T-helper 17 cell (primary cell): ENCODE measurements at regions not wholly inside any gene's neighbourhood (a gene's known extent, or its start where the extent isn't known, plus 50 kb on each side); places are given as distances from the start of the nearest gene placed in this dataset.
"Not testable (repeated sequence)": the region's sequence is repeated elsewhere in the genome, so short reads cannot be mapped to it uniquely, and the experiment has no call there.

ENCODE experiments used
- ATAC-seq: fragments of 150-1000 bp; cut with Tn5 transposase; 2 replicates; pipeline ENCODE4 v1.10.0; 2021; ENCODE audit warnings: mild to moderate bottlenecking, moderate library complexity
- DNase-seq, 3 donors: peaks; one replicate each; pipeline versions ENCODE4 v3.0.0 to v3.0.0-alpha.2; 2020 to 2021
- H3K9me3 ChIP-seq: one replicate; pipeline ENCODE4 v1.7.0; 2013; ENCODE audit warnings: low read length, mild to moderate bottlenecking; ENCODE audit not compliant: control insufficient read depth, poor library complexity, severe bottlenecking
- H3K27ac Mint-ChIP-seq: one replicate; pipeline ENCODE4 v1.8.0; 2022; ENCODE audit warnings: mild to moderate bottlenecking, moderate library complexity, mixed read lengths
- H3K27me3 Mint-ChIP-seq: one replicate; pipeline ENCODE4 v1.8.0; 2022; ENCODE audit warnings: mixed read lengths
- H3K36me3 Mint-ChIP-seq: one replicate; pipeline ENCODE4 v1.8.0; 2022; ENCODE audit warnings: low read depth, mixed read lengths
- H3K4me1 Mint-ChIP-seq: one replicate; pipeline ENCODE4 v1.8.0; 2022; ENCODE audit warnings: mild to moderate bottlenecking, mixed read lengths
- H3K4me3 Mint-ChIP-seq: one replicate; pipeline ENCODE4 v1.8.0; 2022; ENCODE audit warnings: mild to moderate bottlenecking, moderate library complexity, mixed read lengths

DNA sequence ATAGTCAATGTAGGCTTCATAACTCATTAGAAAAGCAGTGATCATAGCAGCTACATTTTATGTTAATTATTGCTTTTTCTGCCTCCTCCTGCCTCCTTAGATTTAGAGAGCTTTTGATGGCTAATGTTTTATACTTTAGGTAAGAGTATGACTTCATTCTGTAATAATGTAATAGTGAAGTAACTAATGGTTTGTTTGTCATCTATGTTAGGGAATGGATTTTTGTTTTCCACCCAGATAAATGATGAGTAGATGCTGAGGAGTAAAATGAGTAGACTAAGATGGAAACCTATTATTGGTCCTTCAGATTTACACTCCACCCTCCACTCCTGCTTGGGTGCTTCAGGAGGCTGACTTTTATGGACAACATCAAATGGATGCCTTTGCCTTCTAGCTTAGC is 170.6 kb downstream of the CTH start:
- Mint-ChIP-seq H3K4me3 (no peak overlapping the region), H3K36me3 (no peaks in the 10 kb centered on the region), H3K4me1 (no peaks in the 10 kb centered on the region), H3K27me3 (no peaks in the 10 kb centered on the region), H3K27ac (no peak overlapping the region)
- DNase-seq = no peak
- ATAC-seq = no peak
- H3K9me3 ChIP-seq = no peaks in the 10 kb centered on the region

DNA sequence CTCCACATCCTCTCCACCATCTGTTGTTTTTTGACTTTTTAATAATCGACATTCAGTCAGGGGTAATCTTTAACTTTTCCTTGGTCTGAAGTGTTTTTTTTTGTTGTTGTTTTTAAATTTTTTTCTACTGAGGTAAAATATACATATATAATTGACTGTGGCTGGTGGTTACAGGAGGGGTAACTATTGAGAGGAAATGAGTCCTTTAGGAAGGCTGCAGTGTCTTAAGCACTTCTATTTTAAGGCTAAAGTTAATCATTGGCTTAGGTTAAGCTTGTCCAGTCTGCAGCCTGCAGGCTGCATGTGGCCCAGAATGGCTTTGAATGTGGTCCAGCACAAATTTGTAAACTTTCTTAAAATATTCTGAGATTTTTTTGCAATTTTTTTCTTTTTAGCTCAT is 172.5 kb downstream of the CTH start:
- H3K27me3 Mint-ChIP-seq = no peaks in the 10 kb centered on the region
- ATAC-seq = no peak

DNA sequence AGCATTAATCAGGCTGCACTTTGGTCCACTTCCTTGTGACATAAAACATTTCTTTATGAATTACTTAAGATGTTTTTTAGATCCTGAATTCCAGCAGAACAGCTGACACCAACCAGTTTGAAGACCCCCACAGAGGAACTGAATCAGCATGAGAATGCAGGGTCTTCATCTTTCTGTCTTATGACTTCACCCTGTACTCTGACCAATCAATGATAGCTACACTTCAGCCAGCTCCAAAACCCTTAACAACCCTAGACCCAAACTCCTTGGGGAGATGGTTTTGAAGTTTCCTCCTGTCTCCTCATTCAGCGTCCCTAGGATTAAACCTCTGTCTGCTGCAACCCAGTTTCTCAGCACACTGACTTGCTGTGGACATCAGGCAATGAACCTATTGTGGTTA is 175.0 kb downstream of the CTH start:
- no peak for ATAC-seq
- DNase-seq = no peak
- no peaks in the 10 kb centered on the region for H3K9me3 ChIP-seq
- H3K27ac Mint-ChIP-seq = no peak overlapping the region
- no peaks in the 10 kb centered on the region for H3K36me3 Mint-ChIP-seq
- no peak overlapping the region for H3K4me3 Mint-ChIP-seq
- H3K4me1 Mint-ChIP-seq = no peaks in the 10 kb centered on the region
- H3K27me3 Mint-ChIP-seq = no peaks in the 10 kb centered on the region

More for the DNA sequence above, 172.5 kb downstream of the CTH start:
- H3K4me3 Mint-ChIP-seq = no peak overlapping the region
- H3K4me1 Mint-ChIP-seq = no peaks in the 10 kb centered on the region
- no peak overlapping the region for H3K27ac Mint-ChIP-seq
- DNase-seq = no peak
- no peaks in the 10 kb centered on the region for H3K9me3 ChIP-seq
- H3K36me3 Mint-ChIP-seq = no peaks in the 10 kb centered on the region

DNA sequence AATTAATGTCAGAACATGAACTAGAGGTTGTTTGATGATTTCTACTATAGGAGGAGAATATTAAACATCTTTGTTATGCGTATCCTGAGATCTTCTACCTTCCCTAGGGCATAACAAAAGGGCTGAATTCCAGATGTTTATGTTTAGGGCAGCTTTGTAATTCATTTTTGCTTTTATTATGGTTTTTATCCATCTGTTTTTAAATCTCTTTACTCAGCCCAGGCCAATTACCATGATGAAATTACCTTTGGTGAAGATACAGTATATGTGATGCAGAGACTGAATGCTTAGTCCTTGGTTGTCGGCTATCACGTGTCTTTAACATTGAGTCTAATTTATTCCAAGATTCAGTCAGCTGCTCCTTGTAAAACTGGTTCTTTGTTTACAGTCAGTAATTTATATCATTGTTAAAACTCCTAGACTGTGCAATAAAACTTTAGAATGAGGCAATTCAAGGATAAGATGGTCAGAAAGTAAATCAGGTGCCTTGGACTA is 176.9 kb downstream of the CTH start:
- ATAC-seq = no peak
- H3K36me3 Mint-ChIP-seq = no peaks in the 10 kb centered on the region
- H3K9me3 ChIP-seq = no peaks in the 10 kb centered on the region
- no peak for DNase-seq
- H3K27ac Mint-ChIP-seq = no peak overlapping the region
- no peaks in the 10 kb centered on the region for H3K27me3 Mint-ChIP-seq
- no peak overlapping the region for H3K4me3 Mint-ChIP-seq
- H3K4me1 Mint-ChIP-seq = no peaks in the 10 kb centered on the region

DNA sequence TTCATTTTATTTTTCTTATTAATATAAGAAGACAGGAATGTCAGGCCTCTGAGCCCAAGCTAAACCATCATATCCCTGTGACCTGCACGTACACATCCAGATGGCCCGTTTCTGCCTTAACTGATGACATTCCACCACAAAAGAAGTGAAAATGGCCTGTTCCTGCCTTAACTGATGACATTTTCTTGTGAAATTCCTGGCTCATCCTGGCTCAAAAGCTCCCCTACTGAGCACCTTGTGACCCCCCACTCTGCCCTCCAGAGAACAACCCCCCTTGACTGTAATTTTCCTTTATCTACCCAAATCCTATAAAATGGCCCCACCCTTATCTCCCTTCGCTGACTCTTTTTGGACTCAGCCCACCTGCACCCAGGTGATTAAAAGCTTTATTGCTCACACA is 182.5 kb downstream of the CTH start:
- not testable (repeated sequence) for DNase-seq, ATAC-seq, H3K27ac Mint-ChIP-seq, H3K9me3 ChIP-seq, H3K27me3 Mint-ChIP-seq, H3K4me3 Mint-ChIP-seq, H3K4me1 Mint-ChIP-seq, H3K36me3 Mint-ChIP-seq

DNA sequence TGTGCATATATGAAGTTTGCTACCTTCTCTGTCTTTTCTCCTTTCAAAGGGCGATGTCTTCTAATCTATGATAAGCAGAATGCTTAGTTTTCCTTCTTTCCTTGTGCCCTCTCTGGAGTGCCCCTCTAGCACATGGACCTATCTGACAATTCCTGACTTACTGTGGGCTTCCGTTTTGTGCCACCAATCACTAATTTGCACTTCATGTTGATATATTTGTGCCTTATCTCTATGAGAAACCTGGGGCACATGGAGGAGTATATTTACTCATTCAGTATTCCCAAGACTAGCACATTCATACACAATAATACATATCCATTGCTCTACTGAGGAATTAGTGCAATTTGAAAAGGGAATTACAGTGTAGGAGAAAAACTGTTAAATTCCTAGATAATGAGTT is 197.7 kb downstream of the CTH start:
- H3K9me3 ChIP-seq = no peaks in the 10 kb centered on the region
- Mint-ChIP-seq H3K36me3 (no peaks in the 10 kb centered on the region), H3K27me3 (no peaks in the 10 kb centered on the region), H3K27ac (no peak overlapping the region), H3K4me1 (no peaks in the 10 kb centered on the region), H3K4me3 (no peak overlapping the region)
- ATAC-seq (no peak), DNase-seq (no peak)

DNA sequence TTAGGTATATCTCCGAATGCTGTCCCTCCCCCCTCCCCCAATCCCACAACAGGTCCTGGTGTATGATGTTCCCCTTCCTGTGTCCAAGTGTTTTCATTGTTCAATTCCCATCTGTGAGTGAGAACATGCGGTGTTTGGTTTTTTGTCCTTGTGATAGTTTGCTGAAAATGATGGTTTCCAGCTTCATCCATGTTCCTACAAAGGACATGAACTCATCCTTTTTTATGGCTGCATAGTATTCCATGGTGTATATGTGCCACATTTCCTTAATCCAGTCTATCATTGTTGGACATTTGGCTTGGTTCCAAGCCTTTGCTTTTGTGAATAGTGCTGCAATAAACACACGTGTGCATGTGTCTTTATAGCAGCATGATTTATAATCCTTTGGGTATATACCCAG is 199.1 kb downstream of the CTH start:
- H3K4me3 Mint-ChIP-seq, H3K27ac Mint-ChIP-seq, ATAC-seq, H3K27me3 Mint-ChIP-seq, H3K9me3 ChIP-seq, H3K4me1 Mint-ChIP-seq, H3K36me3 Mint-ChIP-seq, DNase-seq: not testable (repeated sequence)

DNA sequence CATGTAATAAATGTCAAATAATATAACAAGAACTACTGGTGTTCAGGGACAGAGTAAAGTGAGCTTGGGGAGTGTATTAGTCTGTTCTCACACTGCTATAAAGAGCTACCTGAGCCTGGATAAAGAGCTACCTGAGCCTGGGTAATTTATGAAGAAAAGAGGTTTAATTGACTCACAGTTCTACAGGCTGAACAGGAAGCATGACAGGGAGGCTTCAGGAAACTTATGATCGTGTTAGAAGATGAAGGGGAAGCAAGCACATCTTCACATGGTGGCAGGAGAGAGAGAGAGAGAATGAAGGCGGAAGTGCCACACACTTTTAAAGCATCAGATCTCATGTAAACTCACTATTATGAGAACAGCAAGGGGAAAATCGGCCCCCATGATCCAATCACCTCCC is 205.9 kb downstream of the CTH start:
- ATAC-seq (no peak), DNase-seq (no peak)
- no peaks in the 10 kb centered on the region for H3K9me3 ChIP-seq
- Mint-ChIP-seq H3K4me3 (no peak overlapping the region), H3K36me3 (no peaks in the 10 kb centered on the region), H3K27me3 (no peaks in the 10 kb centered on the region), H3K4me1 (no peaks in the 10 kb centered on the region), H3K27ac (no peak overlapping the region)

DNA sequence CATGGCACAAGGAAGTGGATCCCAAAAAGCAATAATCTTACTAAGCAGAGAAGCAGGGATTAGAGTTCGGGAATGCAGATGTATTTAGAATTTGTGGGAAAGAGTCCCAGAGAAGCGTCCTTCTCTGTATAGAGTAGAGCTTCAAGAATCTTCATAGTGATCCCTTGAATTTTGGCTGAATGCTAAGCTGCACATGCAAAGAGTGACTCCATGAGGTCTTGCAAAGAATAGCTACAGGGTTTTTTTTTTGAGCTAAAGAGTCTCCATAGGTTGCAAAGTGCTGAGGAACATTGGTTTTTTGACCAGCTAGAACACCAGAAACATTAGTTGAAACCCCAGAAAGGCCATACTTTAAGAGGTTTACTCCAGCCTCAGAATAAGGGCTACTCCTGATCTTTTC is 206.7 kb downstream of the CTH start:
- Mint-ChIP-seq H3K4me1 (no peaks in the 10 kb centered on the region), H3K4me3 (no peak overlapping the region), H3K27me3 (no peaks in the 10 kb centered on the region), H3K27ac (no peak overlapping the region), H3K36me3 (no peaks in the 10 kb centered on the region)
- H3K9me3 ChIP-seq = no peaks in the 10 kb centered on the region
- no peak for ATAC-seq
- no peak for DNase-seq

DNA sequence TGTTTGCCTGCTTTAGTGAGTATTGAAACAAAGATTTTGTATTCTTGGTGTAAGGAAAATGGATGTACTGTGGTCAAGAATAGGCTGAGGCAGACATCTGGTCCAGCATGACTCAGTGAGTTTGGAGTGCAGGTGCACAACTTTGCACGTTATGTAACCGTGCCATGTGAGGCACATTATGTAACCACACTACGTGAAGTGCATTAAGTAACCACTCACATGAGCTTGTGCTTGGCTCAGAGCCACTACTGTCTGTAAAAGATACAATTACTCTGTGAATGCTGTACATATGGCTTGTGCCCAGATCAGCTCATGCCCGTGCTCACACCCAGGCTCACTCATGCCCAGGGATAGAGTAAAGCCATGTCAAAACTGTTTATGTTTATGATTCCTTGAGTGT is 216.8 kb downstream of the CTH start:
- H3K27me3 Mint-ChIP-seq = no peaks in the 10 kb centered on the region
- H3K27ac Mint-ChIP-seq = no peak overlapping the region
- DNase-seq (no peak), ATAC-seq (no peak)
- H3K4me1 Mint-ChIP-seq = no peaks in the 10 kb centered on the region
- H3K4me3 Mint-ChIP-seq = no peak overlapping the region
- H3K36me3 Mint-ChIP-seq = no peaks in the 10 kb centered on the region
- no peaks in the 10 kb centered on the region for H3K9me3 ChIP-seq

DNA sequence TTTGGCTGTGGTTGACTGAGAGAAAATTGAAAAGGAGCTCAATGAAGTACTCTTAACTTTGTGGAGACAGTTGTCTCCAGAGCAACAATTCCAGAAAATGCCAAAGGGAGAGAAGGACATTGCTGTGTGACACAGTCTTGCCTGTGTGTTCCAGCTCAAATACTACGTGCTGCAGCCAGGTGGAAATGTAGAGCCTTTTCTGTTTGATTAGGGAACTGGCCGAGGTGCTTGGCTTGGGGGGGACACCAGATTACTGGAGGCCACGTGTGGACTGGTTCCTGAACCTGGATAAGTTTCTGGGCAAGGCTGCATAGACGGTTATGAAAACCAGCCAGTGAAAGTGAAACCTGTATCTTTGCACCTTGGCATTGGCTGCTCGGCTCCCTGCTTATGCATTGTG is 217.9 kb downstream of the CTH start:
- H3K27ac Mint-ChIP-seq = no peak overlapping the region
- DNase-seq = no peak
- H3K27me3 Mint-ChIP-seq = no peaks in the 10 kb centered on the region

DNA sequence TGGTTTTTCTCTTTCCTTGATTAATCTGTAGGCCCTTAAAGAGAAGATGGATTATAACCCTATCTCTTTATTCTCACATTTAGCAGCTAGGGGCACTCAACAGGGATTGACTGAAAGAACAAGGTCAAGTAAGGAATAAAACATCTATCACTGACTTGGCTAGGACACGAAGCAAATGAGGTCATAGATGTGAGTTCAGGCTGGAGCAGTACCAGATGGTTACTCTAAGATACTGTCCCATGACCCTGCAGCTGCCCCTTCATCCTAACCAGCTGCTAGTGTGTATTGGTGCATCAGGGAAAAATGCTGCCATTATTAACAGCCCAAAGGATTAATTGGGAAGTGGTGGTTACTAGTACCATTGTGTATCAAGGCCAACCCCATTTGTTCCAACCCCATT is 221.9 kb downstream of the CTH start:
- Mint-ChIP-seq H3K4me1 (no peaks in the 10 kb centered on the region), H3K36me3 (no peaks in the 10 kb centered on the region), H3K4me3 (no peak overlapping the region), H3K27me3 (no peaks in the 10 kb centered on the region), H3K27ac (no peak overlapping the region)
- DNase-seq = no peak
- ATAC-seq = no peak
- H3K9me3 ChIP-seq = no peaks in the 10 kb centered on the region

More for the DNA sequence above, 217.9 kb downstream of the CTH start:
- no peaks in the 10 kb centered on the region for H3K4me1 Mint-ChIP-seq
- no peaks in the 10 kb centered on the region for H3K36me3 Mint-ChIP-seq
- H3K9me3 ChIP-seq = no peaks in the 10 kb centered on the region
- H3K4me3 Mint-ChIP-seq = no peak overlapping the region
- ATAC-seq = no peak

DNA sequence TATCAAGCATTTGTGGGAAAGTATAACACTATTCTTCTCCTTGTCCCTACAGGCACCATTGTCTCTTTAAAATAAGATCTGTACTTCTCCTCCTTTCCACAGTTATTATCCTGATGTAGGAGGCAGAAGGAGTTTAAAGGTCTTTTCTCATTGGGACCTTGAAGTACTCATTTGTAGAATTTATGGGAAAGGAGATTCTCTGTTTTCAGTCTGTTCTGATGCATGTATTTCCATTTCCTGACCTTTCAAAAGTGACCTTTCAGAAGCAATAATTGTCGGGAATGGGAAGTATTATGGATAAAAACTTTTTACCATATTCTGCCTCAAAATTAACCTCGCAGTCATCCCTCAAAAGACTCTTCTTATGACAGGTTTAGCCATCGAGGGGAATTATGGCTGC is 224.8 kb downstream of the CTH start:
- no peaks in the 10 kb centered on the region for H3K27me3 Mint-ChIP-seq
- H3K27ac Mint-ChIP-seq = no peak overlapping the region
- ATAC-seq (no peak), DNase-seq (no peak)
- no peak overlapping the region for H3K4me3 Mint-ChIP-seq
- H3K4me1 Mint-ChIP-seq = no peaks in the 10 kb centered on the region
- H3K36me3 Mint-ChIP-seq = no peaks in the 10 kb centered on the region
- no peaks in the 10 kb centered on the region for H3K9me3 ChIP-seq

DNA sequence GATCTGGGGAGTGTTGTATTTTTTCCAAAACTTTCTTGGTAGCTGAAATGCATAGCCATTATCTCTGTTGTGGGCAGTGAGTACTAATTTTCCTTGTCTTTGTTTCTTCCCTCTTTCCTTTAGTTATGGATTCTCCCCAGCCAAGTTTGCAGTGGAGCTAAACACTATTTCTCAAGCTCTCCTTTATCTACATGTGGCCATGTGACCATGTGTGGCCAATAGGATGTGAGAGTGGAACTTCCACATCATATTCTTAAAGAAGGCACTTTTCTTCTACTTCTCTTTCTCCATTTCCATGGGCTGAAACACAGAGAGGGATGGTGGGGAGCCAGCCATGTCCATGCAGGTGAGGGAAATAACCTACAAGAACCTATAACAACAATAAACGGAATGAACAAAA is 230.8 kb downstream of the CTH start:
- H3K36me3 Mint-ChIP-seq = no peaks in the 10 kb centered on the region
- ATAC-seq (no peak), DNase-seq (no peak)
- no peaks in the 10 kb centered on the region for H3K9me3 ChIP-seq
- no peak overlapping the region for H3K4me3 Mint-ChIP-seq
- no peaks in the 10 kb centered on the region for H3K4me1 Mint-ChIP-seq
- no peaks in the 10 kb centered on the region for H3K27me3 Mint-ChIP-seq
- H3K27ac Mint-ChIP-seq = no peak overlapping the region

DNA sequence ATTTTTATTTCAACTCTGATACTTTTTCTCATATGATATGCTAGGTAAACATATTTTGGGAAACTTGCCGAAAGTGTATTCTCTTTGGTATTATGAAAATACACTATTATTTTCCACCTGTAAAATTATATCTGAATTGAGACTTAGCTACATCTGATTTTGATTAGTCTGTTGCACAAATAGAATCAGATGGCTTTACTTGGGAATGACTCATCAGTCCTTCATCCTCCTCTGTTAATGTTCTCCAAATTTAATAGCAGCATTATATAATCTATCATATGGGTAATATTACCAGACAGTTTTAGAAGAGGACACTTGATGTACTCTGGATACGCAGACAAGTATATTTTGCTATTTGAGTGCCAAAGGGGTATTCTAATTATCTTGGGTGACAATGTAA is 245.3 kb downstream of the CTH start:
- DNase-seq = no peak
- H3K27ac Mint-ChIP-seq = no peak overlapping the region
- H3K36me3 Mint-ChIP-seq = no peaks in the 10 kb centered on the region
- no peaks in the 10 kb centered on the region for H3K9me3 ChIP-seq
- no peak overlapping the region for H3K4me3 Mint-ChIP-seq
- no peaks in the 10 kb centered on the region for H3K27me3 Mint-ChIP-seq
- ATAC-seq = no peak
- H3K4me1 Mint-ChIP-seq = no peaks in the 10 kb centered on the region
